OCI-LY1 (cell line): ENCODE measurements at regions not wholly inside any gene's neighbourhood (a gene's known extent, or its start where the extent isn't known, plus 50 kb on each side); places are given as distances from the start of the nearest gene placed in this dataset.

Experiments used
- H2AFZ ChIP-seq: fragments of 200-600 bp; sonication (generic), shearing (Covaris generic); 2 replicates; pipeline ENCODE4 v1.6.0; 2014; ENCODE audit warnings: antibody characterized with exemption, mild to moderate bottlenecking, low read length
- H3F3A ChIP-seq: fragments of 200-600 bp; sonication (generic), shearing (Covaris generic); 2 replicates; pipeline ENCODE4 v1.6.0; 2014; ENCODE audit warnings: mild to moderate bottlenecking, antibody characterized with exemption, low read length, moderate library complexity; ENCODE audit not compliant: insufficient read depth
- H3K27ac ChIP-seq: fragments of 200-600 bp; sonication (generic); 2 replicates; pipeline ENCODE4 v1.5.1; 2014; ENCODE audit warnings: low read length, mixed run types, mild to moderate bottlenecking, low read depth; ENCODE audit not compliant: poor library complexity, severe bottlenecking
- H3K27me3 ChIP-seq: fragments of 200-600 bp; sonication (generic); 2 replicates; pipeline ENCODE4 v1.6.0; 2014; ENCODE audit warnings: antibody characterized with exemption, mild to moderate bottlenecking, low read length, moderate library complexity; ENCODE audit not compliant: insufficient read depth
- H3K36me3 ChIP-seq: fragments of 200-600 bp; sonication (generic); 2 replicates; pipeline ENCODE4 v1.6.1; 2014; ENCODE audit warnings: mild to moderate bottlenecking, antibody characterized with exemption, low read length, moderate library complexity, mixed read lengths; ENCODE audit not compliant: insufficient read depth
- H3K4me1 ChIP-seq: fragments of 200-600 bp; sonication (generic); 2 replicates; pipeline ENCODE4 v1.5.1; 2014; ENCODE audit warnings: mild to moderate bottlenecking, low read length, moderate library complexity; ENCODE audit not compliant: insufficient read depth, severe bottlenecking
- H3K4me2 ChIP-seq: fragments of 200-600 bp; sonication (generic), shearing (Covaris generic); 2 replicates; pipeline ENCODE4 v1.6.1; 2014; ENCODE audit warnings: low read length
- H3K4me3 ChIP-seq: fragments of 200-600 bp; sonication (generic); 2 replicates; pipeline ENCODE4 v1.5.1; 2014; ENCODE audit warnings: low read length, low read depth, mild to moderate bottlenecking, mixed read lengths; ENCODE audit not compliant: poor library complexity, severe bottlenecking
- H3K79me2 ChIP-seq: fragments of 200-600 bp; shearing (Covaris generic); 2 replicates; pipeline ENCODE4 v1.6.1; 2016; ENCODE audit warnings: mixed run types, low read length, mixed read lengths; ENCODE audit not compliant: insufficient read depth
- H3K9ac ChIP-seq: fragments of 200-600 bp; sonication (generic), shearing (Covaris generic); 2 replicates; pipeline ENCODE4 v1.6.1; 2014; ENCODE audit warnings: mild to moderate bottlenecking, low read length, mixed read lengths
- H3K9me2 ChIP-seq: fragments of 200-600 bp; sonication (generic), shearing (Covaris generic); 2 replicates; pipeline ENCODE4 v1.6.1; 2014; ENCODE audit warnings: low read depth, mild to moderate bottlenecking, low read length, mixed read lengths
- H3K9me3 ChIP-seq: fragments of 200-600 bp; shearing (Covaris generic); 2 replicates; pipeline ENCODE4 v1.6.1; 2014; ENCODE audit warnings: low read length, mixed read lengths
- H4K20me1 ChIP-seq: fragments of 200-600 bp; sonication (generic), shearing (Covaris generic); 2 replicates; pipeline ENCODE4 v1.6.0; 2016; ENCODE audit warnings: mild to moderate bottlenecking, low read length; ENCODE audit not compliant: insufficient read depth
- EZH2 ChIP-seq: fragments of 200-600 bp; sonication (generic), shearing (Covaris generic); IDR thresholded peaks from 2 replicates; pipeline ENCODE4 v1.8.0; 2017; ENCODE audit warnings: borderline replicate concordance, mixed run types, mild to moderate bottlenecking, antibody characterized with exemption, low read length, moderate library complexity, mixed read lengths
- TF ChIP-seq, protein P1 (sequence below): fragments of 200-600 bp; sonication (generic), shearing (Covaris generic); IDR thresholded peaks from 2 replicates; pipeline ENCODE4 v1.5.1; 2017; ENCODE audit warnings: mild to moderate bottlenecking, antibody characterized with exemption, low read length, moderate library complexity, mixed read lengths

DNA sequence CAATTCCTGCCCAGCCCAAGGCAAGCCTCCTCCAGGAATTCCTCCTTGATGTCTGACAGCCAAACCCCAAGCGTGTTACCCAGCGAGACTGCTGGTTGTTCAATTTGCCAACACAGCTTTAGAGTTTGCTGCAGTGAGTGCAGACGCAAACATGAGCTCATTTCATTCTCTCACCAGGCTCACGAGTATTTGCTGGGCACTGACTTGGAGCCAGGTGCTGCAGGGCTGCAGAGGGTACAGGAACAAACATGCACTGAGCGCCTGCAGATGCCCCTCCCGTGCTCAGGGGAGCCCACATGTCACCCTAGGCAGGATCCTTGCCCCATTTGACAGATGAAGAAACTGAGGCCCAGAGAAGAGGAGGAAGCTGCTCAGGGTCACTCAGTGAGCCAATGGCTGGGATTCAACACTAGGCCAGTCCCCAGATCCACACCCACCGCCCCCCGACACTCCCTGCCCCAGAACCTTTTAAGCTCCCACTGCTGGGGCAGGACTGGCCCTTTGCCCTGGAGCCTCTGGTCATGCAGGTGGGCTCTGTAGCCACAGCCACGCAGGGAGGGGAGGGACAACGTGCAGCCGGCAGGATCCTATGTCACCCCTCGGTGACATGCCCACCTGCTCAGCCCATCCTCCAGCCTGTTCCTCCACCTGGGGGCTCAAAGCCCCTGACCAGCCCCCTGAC is 363.7 kb downstream of the MATN1 start:
- Histone ChIP-seq H3K9me3 (no peaks in the 10 kb centered on the region), H3K79me2 (no peaks in the 10 kb centered on the region), H3F3A (no peaks in the 10 kb centered on the region), H3K4me2 (no peak overlapping the region), H3K27ac (no peak overlapping the region), H3K36me3 (no peaks in the 10 kb centered on the region), H3K27me3 (no peaks in the 10 kb centered on the region), H4K20me1 (no peaks in the 10 kb centered on the region), H2AFZ (no peak overlapping the region), H3K4me1 (no peaks in the 10 kb centered on the region), H3K9me2 (no peaks in the 10 kb centered on the region), H3K4me3 (no peak overlapping the region), H3K9ac (no peak overlapping the region)
- TF ChIP-seq EZH2: no peak
- TF ChIP-seq, protein P1, sequence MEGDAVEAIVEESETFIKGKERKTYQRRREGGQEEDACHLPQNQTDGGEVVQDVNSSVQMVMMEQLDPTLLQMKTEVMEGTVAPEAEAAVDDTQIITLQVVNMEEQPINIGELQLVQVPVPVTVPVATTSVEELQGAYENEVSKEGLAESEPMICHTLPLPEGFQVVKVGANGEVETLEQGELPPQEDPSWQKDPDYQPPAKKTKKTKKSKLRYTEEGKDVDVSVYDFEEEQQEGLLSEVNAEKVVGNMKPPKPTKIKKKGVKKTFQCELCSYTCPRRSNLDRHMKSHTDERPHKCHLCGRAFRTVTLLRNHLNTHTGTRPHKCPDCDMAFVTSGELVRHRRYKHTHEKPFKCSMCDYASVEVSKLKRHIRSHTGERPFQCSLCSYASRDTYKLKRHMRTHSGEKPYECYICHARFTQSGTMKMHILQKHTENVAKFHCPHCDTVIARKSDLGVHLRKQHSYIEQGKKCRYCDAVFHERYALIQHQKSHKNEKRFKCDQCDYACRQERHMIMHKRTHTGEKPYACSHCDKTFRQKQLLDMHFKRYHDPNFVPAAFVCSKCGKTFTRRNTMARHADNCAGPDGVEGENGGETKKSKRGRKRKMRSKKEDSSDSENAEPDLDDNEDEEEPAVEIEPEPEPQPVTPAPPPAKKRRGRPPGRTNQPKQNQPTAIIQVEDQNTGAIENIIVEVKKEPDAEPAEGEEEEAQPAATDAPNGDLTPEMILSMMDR: no peak

- Histone ChIP-seq H3K9me2 (no peaks in the 10 kb centered on the region), H3K79me2 (no peaks in the 10 kb centered on the region), H3K9me3 (no peaks in the 10 kb centered on the region), H3K27me3 (no peaks in the 10 kb centered on the region), H3F3A (no peaks in the 10 kb centered on the region), H3K36me3 (no peaks in the 10 kb centered on the region), H4K20me1 (no peaks in the 10 kb centered on the region), H3K4me3 (no peak overlapping the region), H3K4me2 (no peak overlapping the region), H2AFZ (no peak overlapping the region), H3K9ac (no peak overlapping the region), H3K4me1 (no peaks in the 10 kb centered on the region), H3K27ac (no peak overlapping the region)
- TF ChIP-seq, protein P1: no peak
- TF ChIP-seq EZH2: no peak
Observed at GRCh38 chr1:30358500-30358899, 364.9 kb downstream of the MATN1 start.

DNA sequence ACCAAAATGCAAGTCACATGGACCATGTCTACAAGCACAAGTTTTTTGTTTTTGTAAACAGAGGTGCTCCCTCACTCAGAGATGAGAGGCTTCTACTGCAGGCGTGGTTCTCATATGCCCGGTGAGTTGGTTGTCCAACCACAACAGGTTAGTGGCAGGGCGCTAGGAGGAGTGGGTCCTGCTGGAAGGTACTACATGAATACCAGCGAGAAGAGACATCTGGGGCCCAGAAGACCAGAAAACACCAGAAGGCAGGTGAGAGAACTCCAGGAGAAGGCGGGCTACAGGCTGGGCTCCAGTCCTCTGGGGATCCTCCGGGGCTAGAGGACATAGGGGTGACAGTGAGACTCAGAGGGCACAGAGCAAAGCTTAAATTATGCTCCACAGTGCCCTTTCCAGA is 366.5 kb downstream of the MATN1 start:
- Histone ChIP-seq H3K36me3 (no peaks in the 10 kb centered on the region), H3K9me2 (no peaks in the 10 kb centered on the region), H3K27ac (no peak overlapping the region), H3K27me3 (no peaks in the 10 kb centered on the region), H3K9ac (no peak overlapping the region), H3K9me3 (no peaks in the 10 kb centered on the region), H3K4me1 (no peaks in the 10 kb centered on the region), H3K79me2 (no peaks in the 10 kb centered on the region), H4K20me1 (no peaks in the 10 kb centered on the region), H3F3A (no peaks in the 10 kb centered on the region), H3K4me2 (no peak overlapping the region), H2AFZ (no peak overlapping the region), H3K4me3 (no peak overlapping the region)
- no peak for TF ChIP-seq EZH2
- TF ChIP-seq, protein P1: no peak
